K562 (cell line): ENCODE measurements at regions not wholly inside any gene's neighbourhood (a gene's known extent, or its start where the extent isn't known, plus 50 kb on each side); places are given as distances from the start of the nearest gene placed in this dataset.

ENCODE experiments used
- ATAC-seq: fragments of 200-7000 bp; cut with Tn5 transposase; 3 replicates; pipeline ENCODE4 v1.9.1; 2020; ENCODE audit warnings: moderate library complexity
- BruUV-seq: library from RNA; stranded (reverse); fragments of 400-500 nt; replicated peaks from 2 replicates; lab custom pipeline; 2021; lab: Mats Ljungman, UMichigan
- CTCF ChIA-PET: fragments of 300-600 bp; formaldehyde crosslinking; extraction: SDS; loops from one replicate; lab custom pipeline; 2021; ENCODE audit warnings: low intra/inter-chr PET ratio; lab: Yijun Ruan, JAX
- POLR2A ChIA-PET: fragments of 300-600, 350-650 bp; sonication (Branson Sonifier 250); formaldehyde crosslinking; extraction: SDS; loops from one replicate; lab custom pipeline; 2021; ENCODE audit warnings: antibody characterized with exemption, inconsistent platforms; lab: Yijun Ruan, JAX
- DNase-seq, 4 experiments: peaks; one replicate each; pipeline versions ENCODE4 v3.0.0 to v3.0.0-alpha.2; 2011 to 2018; ENCODE audit warnings: low spot score in 3 of 4, mixed read lengths in 3 of 4; ENCODE audit errors: extremely low read depth in 1 of 4
- FAIRE-seq: peaks from 2 replicates; lab custom pipeline; 2011; peaks lifted over from hg19 to GRCh38; lab: Jason Lieb, UNC
- H2AFZ ChIP-seq: 2 replicates; pipeline ENCODE4 v1.6.0; 2011; ENCODE audit warnings: low read depth, low read length, control low read depth, inconsistent platforms
- H3K27ac ChIP-seq: fragments of 200-600 bp; 3 replicates; pipeline ENCODE4 v1.8.0; 2011; ENCODE audit warnings: low read depth, mild to moderate bottlenecking, control low read depth, inconsistent platforms, low read length, moderate library complexity, mixed read lengths; ENCODE audit errors: extremely low read depth
- H3K27me3 ChIP-seq, 2 experiments: fragments of 300-600 bp in 1 of 2; 2 replicates in 1 of 2; 3 replicates in 1 of 2; pipeline versions ENCODE4 v1.6.0 to v1.8.0; 2011; ENCODE audit warnings: inconsistent platforms in 2 of 2, low read length in 2 of 2, mild to moderate bottlenecking in 1 of 2, mixed read lengths in 1 of 2, moderate library complexity in 1 of 2; ENCODE audit not compliant: control insufficient read depth in 2 of 2, insufficient read depth in 2 of 2
- H3K36me3 ChIP-seq: fragments of 300-600 bp; 3 replicates; pipeline ENCODE4 v1.8.0; 2011; ENCODE audit warnings: mild to moderate bottlenecking, low read length, inconsistent platforms; ENCODE audit not compliant: control insufficient read depth, insufficient read depth
- H3K4me1 ChIP-seq, 2 experiments: fragments of 200-600 bp in 1 of 2; replicated peaks in 1 of 2; 2 replicates in 1 of 2; 3 replicates in 1 of 2; pipeline versions ENCODE4 v1.5.1 to v1.8.0; 2011; ENCODE audit warnings: inconsistent platforms in 2 of 2, low read length in 2 of 2, mild to moderate bottlenecking in 1 of 2, mixed read lengths in 1 of 2, moderate library complexity in 1 of 2; ENCODE audit not compliant: control insufficient read depth in 2 of 2, insufficient read depth in 2 of 2
- H3K4me2 ChIP-seq: 2 replicates; pipeline ENCODE4 v1.6.1; 2011; ENCODE audit warnings: low read length, control low read depth, inconsistent platforms, mixed read lengths; ENCODE audit not compliant: insufficient read depth
- H3K4me3 ChIP-seq: fragments of 200-600 bp; sonication (generic), shearing (Covaris generic); 2 replicates; pipeline ENCODE4 v1.5.1; 2016; ENCODE audit warnings: control low read depth, inconsistent platforms
- H3K79me2 ChIP-seq: fragments of 200-600 bp; 3 replicates; pipeline ENCODE4 v1.8.0; 2011; ENCODE audit warnings: low read length, inconsistent platforms; ENCODE audit not compliant: control insufficient read depth, insufficient read depth
- H3K9ac ChIP-seq, 2 experiments: 2 replicates each; pipeline versions ENCODE4 v1.6.0 to v1.6.1; 2011; ENCODE audit warnings: low read depth in 2 of 2, low read length in 2 of 2, control low read depth in 1 of 2, inconsistent platforms in 1 of 2, mild to moderate bottlenecking in 1 of 2, mixed read lengths in 1 of 2; ENCODE audit not compliant: insufficient read depth in 1 of 2
- H3K9me1 ChIP-seq: one replicate; pipeline ENCODE4 v1.6.0; 2011; ENCODE audit warnings: inconsistent platforms, mild to moderate bottlenecking, low read length, moderate library complexity; ENCODE audit not compliant: control insufficient read depth, insufficient read depth
- H3K9me3 ChIP-seq: replicated peaks from 2 replicates; pipeline ENCODE4 v1.5.1; 2011; ENCODE audit warnings: low read depth, low read length, inconsistent platforms; ENCODE audit not compliant: control insufficient read depth, insufficient read depth
- H4K20me1 ChIP-seq: replicated peaks from 2 replicates; pipeline ENCODE4 v1.6.1; 2011; ENCODE audit warnings: low read length, inconsistent platforms, mixed read lengths; ENCODE audit not compliant: control insufficient read depth, insufficient read depth
- ATF7 ChIP-seq: fragments of 450-650 bp; IDR thresholded peaks from 2 replicates; pipeline ENCODE4 v1.7.1; 2014; ENCODE audit warnings: mild to moderate bottlenecking, moderate library complexity
- CBX3 ChIP-seq, 2 experiments: IDR thresholded peaks; 1 replicate in 1 of 2; 2 replicates in 1 of 2; pipeline ENCODE4 v1.6.1; 2012; ENCODE audit warnings: inconsistent platforms in 2 of 2, low read length in 2 of 2, borderline replicate concordance in 1 of 2, control low read depth in 1 of 2
- E4F1 ChIP-seq: fragments of 250-450 bp; sonication (Bioruptor Pico); IDR thresholded peaks from 2 replicates; pipeline ENCODE4 v1.5.0; 2021; ENCODE audit warnings: mild to moderate bottlenecking, borderline replicate concordance
- ESRRB ChIP-seq: fragments of 250-450 bp; sonication (Bioruptor Pico); IDR thresholded peaks from 2 replicates; pipeline ENCODE4 v1.5.0; 2020; ENCODE audit warnings: mild to moderate bottlenecking, moderate library complexity, borderline replicate concordance
- FOXM1 ChIP-seq, 2 experiments: fragments of 450-650 bp in 1 of 2; sonication (generic) in 1 of 2; formaldehyde crosslinking in 1 of 2; IDR thresholded peaks; 2 replicates each; pipeline versions ENCODE4 v1.6.1 to v1.9.0; 2017 to 2022; ENCODE audit warnings: low read depth in 2 of 2, mild to moderate bottlenecking in 2 of 2, missing genetic modification reagents in 1 of 2, moderate library complexity in 1 of 2
- MITF ChIP-seq: IDR thresholded peaks from 2 replicates; pipeline ENCODE4 v1.6.1; 2014; ENCODE audit warnings: antibody characterized with exemption
- PRPF4 ChIP-seq: fragments of 200-400 bp; formaldehyde crosslinking; IDR thresholded peaks from one replicate; pipeline ENCODE4 v1.6.1; 2017; ENCODE audit warnings: low read length, low read depth, mild to moderate bottlenecking; ENCODE audit not compliant: insufficient read depth, poor library complexity, severe bottlenecking
- TCF7 ChIP-seq: sonication (generic); IDR thresholded peaks from 2 replicates; pipeline ENCODE4 v1.6.1; 2016; ENCODE audit warnings: antibody characterized with exemption, borderline replicate concordance
- ZNF23 ChIP-seq: fragments of 250-450 bp; sonication (Bioruptor Pico); IDR thresholded peaks from 2 replicates; pipeline ENCODE4 v1.4.0; 2020; ENCODE audit warnings: mild to moderate bottlenecking
- WGBS: fragments of 100-300 bp; shearing (Covaris generic); methylation state at CpG from one replicate; pipeline ENCODE4 v1.1.6; 2016; ENCODE audit warnings: low coverage, mixed read lengths; ENCODE audit not compliant: insufficient coverage; ENCODE audit errors: missing lambda C conversion rate; 5-methylcytosine and 5-hydroxymethylcytosine counted together
- in situ Hi-C: fragments of 300-500 bp; cut with MboI; formaldehyde crosslinking; loops from 4 replicates; pipeline ENCODE4 v1.15.0; 2018; ENCODE audit warnings: inconsistent platforms, mixed read lengths
- intact Hi-C: fragments of 100-400 bp; cut with micrococcal nuclease; formaldehyde crosslinking; loops from 2 replicates; pipeline ENCODE4 v1.14.2; 2022

- ChIA-PET POLR2A (interaction anchor here (1.0 kb wide), 1 partner anchor 13 kb away, joined by 3 read pairs; no protein-coding TSS in a partner anchor), CTCF (no interaction called here)
- in situ Hi-C loops: no loop called here
- Histone ChIP-seq H3K27me3 (peaks cover 0 to 57% of the 10 kb centered on the region in 2 experiments; a peak in 2 of 5 replicates), H3K9me3 (no peaks in the 10 kb centered on the region), H3K79me2 (no peaks in the 10 kb centered on the region), H3K27ac (no peak overlapping the region), H3K9me1 (no peaks in the 10 kb centered on the region), H3K9ac (no peak overlapping the region), H4K20me1 (no peaks in the 10 kb centered on the region), H3K36me3 (no peaks in the 10 kb centered on the region), H3K4me3 (no peak overlapping the region), H3K4me1 (peaks cover 0 to 3% of the 10 kb centered on the region in 2 experiments; a peak in 1 of 5 replicates), H2AFZ (no peak overlapping the region), H3K4me2 (no peak overlapping the region)
- FAIRE-seq (no peak), DNase-seq (no peak), ATAC-seq (no peak)
- BruUV-seq: no TSS peak
- intact Hi-C loops: no loop called here
- WGBS: 2% methylated on average over 11 of the region's 12 CpGs
- TF ChIP-seq MITF (no peak), ATF7 (no peak), CBX3 (IDR thresholded peaks at IDR 0.05; ENCODE audit: borderline replicate concordance in 1 of 2, low read length in 2 of 2) (no peak), PRPF4 (no peak), E4F1 (CRISPR knock-in tag) (no peak), FOXM1 (IDR thresholded peaks at IDR 0.05; ENCODE audit: low read depth) (no peak), FOXM1 (CRISPR knock-in tag; IDR thresholded peaks at IDR 0.05; ENCODE audit: low read depth) (no peak), TCF7 (no peak), ZNF23 (CRISPR knock-in tag) (no peak), ESRRB (CRISPR knock-in tag) (no peak)
Measured at GRCh38 chr22:44442186-44442815, 55.7 kb downstream of the RTL6 start.
